ENCODE measurements at regions not wholly inside any gene's neighbourhood (a gene's known extent, or its start where the extent isn't known, plus 50 kb on each side); places are given as distances from the start of the nearest gene placed in this dataset.

DNA sequence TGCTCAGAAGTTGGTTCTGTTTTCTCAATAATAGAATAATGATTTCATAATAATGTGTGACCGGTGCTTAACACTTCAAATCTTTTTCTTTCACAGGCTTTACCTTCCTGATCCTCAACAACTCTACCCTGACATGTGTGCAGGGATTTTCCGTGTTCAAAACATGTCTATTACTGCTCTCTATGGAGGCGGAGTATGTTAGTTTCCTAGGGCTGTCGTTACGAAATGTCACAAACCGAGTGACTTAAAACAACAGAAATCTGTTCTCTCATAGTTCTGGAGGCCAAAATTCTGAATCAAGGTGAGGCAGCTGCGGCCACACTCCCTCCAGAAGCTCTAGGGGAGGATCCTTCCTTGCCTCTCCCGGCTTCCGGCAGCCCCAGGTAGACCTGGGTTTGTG is 186.2 kb upstream of the VASH1 start:
- H3K27ac ChIP-seq (ENCODE audit: low read length): no peak overlapping the region
- H3K4me2 ChIP-seq (ENCODE audit: low read length): no peak overlapping the region
- no peaks in the 10 kb centered on the region for H3K9me3 ChIP-seq (ENCODE audit: insufficient read depth, low read length)
- no peaks in the 10 kb centered on the region for H3K36me3 ChIP-seq (replicated peaks; ENCODE audit: low read depth, low read length)
- no peaks in the 10 kb centered on the region for H4K20me1 ChIP-seq (ENCODE audit: insufficient read depth, low read length)
- no peaks in the 10 kb centered on the region for H3K79me2 ChIP-seq (ENCODE audit: low read length)
- no peaks in the 10 kb centered on the region for H3K27me3 ChIP-seq (ENCODE audit: low read depth, low read length)
- no peak overlapping the region for H3K4me3 ChIP-seq (ENCODE audit: low read length)
- no peak overlapping the region for H3K9ac ChIP-seq (ENCODE audit: low read length)
- no peaks in the 10 kb centered on the region for H3K4me1 ChIP-seq (ENCODE audit: low read length)
- no peak overlapping the region for H2AFZ ChIP-seq (ENCODE audit: low read depth, low read length)
- TF ChIP-seq EZH2phosphoT487 (IDR thresholded peaks at IDR 0.05; ENCODE audit: low read depth): no peak
- TF ChIP-seq, protein P1, sequence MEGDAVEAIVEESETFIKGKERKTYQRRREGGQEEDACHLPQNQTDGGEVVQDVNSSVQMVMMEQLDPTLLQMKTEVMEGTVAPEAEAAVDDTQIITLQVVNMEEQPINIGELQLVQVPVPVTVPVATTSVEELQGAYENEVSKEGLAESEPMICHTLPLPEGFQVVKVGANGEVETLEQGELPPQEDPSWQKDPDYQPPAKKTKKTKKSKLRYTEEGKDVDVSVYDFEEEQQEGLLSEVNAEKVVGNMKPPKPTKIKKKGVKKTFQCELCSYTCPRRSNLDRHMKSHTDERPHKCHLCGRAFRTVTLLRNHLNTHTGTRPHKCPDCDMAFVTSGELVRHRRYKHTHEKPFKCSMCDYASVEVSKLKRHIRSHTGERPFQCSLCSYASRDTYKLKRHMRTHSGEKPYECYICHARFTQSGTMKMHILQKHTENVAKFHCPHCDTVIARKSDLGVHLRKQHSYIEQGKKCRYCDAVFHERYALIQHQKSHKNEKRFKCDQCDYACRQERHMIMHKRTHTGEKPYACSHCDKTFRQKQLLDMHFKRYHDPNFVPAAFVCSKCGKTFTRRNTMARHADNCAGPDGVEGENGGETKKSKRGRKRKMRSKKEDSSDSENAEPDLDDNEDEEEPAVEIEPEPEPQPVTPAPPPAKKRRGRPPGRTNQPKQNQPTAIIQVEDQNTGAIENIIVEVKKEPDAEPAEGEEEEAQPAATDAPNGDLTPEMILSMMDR (IDR thresholded peaks at IDR 0.05; ENCODE audit: low read depth, low read length): no peak

DNA sequence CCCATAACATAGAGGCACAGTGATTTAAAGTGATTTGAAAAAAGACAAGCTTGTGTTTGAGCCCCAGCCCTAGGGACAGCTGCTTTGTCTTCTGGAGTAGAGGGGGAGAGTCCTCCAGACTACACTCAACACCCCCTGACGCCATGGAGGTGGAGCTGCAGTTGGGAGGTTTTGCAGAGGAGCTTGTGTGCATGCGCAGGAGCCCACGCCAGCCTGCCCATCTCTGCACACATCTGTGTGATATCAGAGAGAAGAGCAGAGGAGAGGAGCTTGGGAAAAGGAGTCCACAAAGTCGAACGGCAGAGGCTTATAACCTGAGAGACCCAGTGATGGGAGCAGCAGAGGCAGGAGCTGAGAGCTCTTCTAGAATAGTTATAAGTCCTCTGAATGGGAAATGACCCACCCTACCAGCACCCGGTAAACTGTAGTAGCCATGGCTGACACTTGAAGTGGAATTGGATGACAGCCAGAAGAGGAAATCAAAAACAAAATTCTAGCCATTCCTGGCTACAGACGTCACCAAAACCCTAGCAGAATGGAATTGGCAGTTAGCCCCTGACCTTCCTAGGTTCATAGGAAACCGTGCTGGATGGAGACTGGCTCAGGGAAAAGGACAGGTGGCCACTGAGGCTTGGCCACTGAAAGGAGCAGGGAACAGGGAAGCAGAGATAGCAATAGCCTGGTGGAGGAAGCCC is 185.1 kb upstream of the VASH1 start:
- Histone ChIP-seq H3K36me3 (replicated peaks; ENCODE audit: low read depth, low read length) (no peaks in the 10 kb centered on the region), H3K79me2 (ENCODE audit: low read length) (no peaks in the 10 kb centered on the region), H3K9me3 (ENCODE audit: insufficient read depth, low read length) (no peaks in the 10 kb centered on the region), H4K20me1 (ENCODE audit: insufficient read depth, low read length) (no peaks in the 10 kb centered on the region), H3K4me3 (ENCODE audit: low read length) (no peak overlapping the region), H3K4me1 (ENCODE audit: low read length) (no peaks in the 10 kb centered on the region), H2AFZ (ENCODE audit: low read depth, low read length) (no peak overlapping the region), H3K27me3 (ENCODE audit: low read depth, low read length) (no peaks in the 10 kb centered on the region), H3K4me2 (ENCODE audit: low read length) (no peak overlapping the region), H3K27ac (ENCODE audit: low read length) (no peak overlapping the region), H3K9ac (ENCODE audit: low read length) (no peak overlapping the region)
- no peak for TF ChIP-seq EZH2phosphoT487 (IDR thresholded peaks at IDR 0.05; ENCODE audit: low read depth)
- TF ChIP-seq, protein P1 (IDR thresholded peaks at IDR 0.05; ENCODE audit: low read depth, low read length): no peak

DNA sequence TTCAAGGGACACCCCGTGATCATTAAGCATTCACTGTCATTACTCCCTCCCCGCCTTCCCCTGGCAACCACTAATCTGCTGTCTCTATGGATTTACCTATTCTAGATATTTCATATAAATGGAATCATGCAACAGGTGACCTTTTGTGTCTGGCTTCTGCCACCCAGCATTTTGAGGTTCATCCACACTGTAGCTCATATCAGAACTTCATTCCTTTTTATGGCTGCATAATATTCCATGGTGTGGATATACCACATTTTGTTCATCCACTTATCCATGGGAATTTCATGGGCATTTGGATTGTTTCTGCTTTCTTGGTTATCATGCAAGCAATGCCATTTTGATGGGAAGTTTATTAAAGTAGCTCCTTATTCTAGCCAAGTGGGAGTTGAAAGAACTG is 184.2 kb upstream of the VASH1 start:
- no peaks in the 10 kb centered on the region for H3K4me1 ChIP-seq (ENCODE audit: low read length)
- no peaks in the 10 kb centered on the region for H3K79me2 ChIP-seq (ENCODE audit: low read length)
- no peaks in the 10 kb centered on the region for H4K20me1 ChIP-seq (ENCODE audit: insufficient read depth, low read length)
- H3K27ac ChIP-seq (ENCODE audit: low read length): no peak overlapping the region
- H3K27me3 ChIP-seq (ENCODE audit: low read depth, low read length): no peaks in the 10 kb centered on the region
- no peaks in the 10 kb centered on the region for H3K36me3 ChIP-seq (replicated peaks; ENCODE audit: low read depth, low read length)
- H3K9me3 ChIP-seq (ENCODE audit: insufficient read depth, low read length): no peaks in the 10 kb centered on the region
- H2AFZ ChIP-seq (ENCODE audit: low read depth, low read length): no peak overlapping the region
- TF ChIP-seq, protein P1 (IDR thresholded peaks at IDR 0.05; ENCODE audit: low read depth, low read length): no peak
- TF ChIP-seq EZH2phosphoT487 (IDR thresholded peaks at IDR 0.05; ENCODE audit: low read depth): no peak
- H3K4me3 ChIP-seq (ENCODE audit: low read length): no peak overlapping the region
- H3K4me2 ChIP-seq (ENCODE audit: low read length): no peak overlapping the region
- no peak overlapping the region for H3K9ac ChIP-seq (ENCODE audit: low read length)

DNA sequence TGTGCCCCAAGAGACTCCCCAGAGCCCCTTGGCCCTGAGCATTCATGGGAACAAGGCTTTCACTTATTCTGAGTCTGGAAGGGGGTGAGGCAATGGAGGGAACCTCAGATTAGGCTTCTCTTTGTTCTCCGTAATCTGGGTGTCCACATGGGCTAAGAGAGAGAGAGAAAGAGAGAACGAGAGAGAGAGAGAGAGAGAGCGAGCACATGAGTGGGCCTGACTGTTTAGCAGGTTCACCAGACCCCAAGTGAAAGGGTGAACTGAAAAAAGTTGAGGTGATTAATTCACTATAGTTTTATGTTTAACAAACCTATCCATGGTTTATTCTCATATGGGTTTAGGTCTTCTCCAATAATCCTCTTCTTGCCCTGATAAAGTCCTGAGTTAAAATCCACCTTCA is 183.4 kb upstream of the VASH1 start:
- H3K9me3 ChIP-seq (ENCODE audit: insufficient read depth, low read length): no peaks in the 10 kb centered on the region
- H3K27me3 ChIP-seq (ENCODE audit: low read depth, low read length): no peaks in the 10 kb centered on the region
- H3K4me3 ChIP-seq (ENCODE audit: low read length): no peak overlapping the region
- no peaks in the 10 kb centered on the region for H3K79me2 ChIP-seq (ENCODE audit: low read length)
- no peaks in the 10 kb centered on the region for H3K36me3 ChIP-seq (replicated peaks; ENCODE audit: low read depth, low read length)
- TF ChIP-seq, protein P1 (IDR thresholded peaks at IDR 0.05; ENCODE audit: low read depth, low read length): no peak
- TF ChIP-seq EZH2phosphoT487 (IDR thresholded peaks at IDR 0.05; ENCODE audit: low read depth): no peak
- H3K4me1 ChIP-seq (ENCODE audit: low read length): no peaks in the 10 kb centered on the region
- no peak overlapping the region for H2AFZ ChIP-seq (ENCODE audit: low read depth, low read length)
- no peak overlapping the region for H3K9ac ChIP-seq (ENCODE audit: low read length)
- no peak overlapping the region for H3K4me2 ChIP-seq (ENCODE audit: low read length)
- H4K20me1 ChIP-seq (ENCODE audit: insufficient read depth, low read length): no peaks in the 10 kb centered on the region
- H3K27ac ChIP-seq (ENCODE audit: low read length): no peak overlapping the region

Measured in OCI-LY3 (cell line).